ENCODE measurements at regions not wholly inside any gene's neighbourhood (a gene's known extent, or its start where the extent isn't known, plus 50 kb on each side); places are given as distances from the start of the nearest gene placed in this dataset.

- TF ChIP-seq POLR2A (IDR thresholded peaks at IDR 0.05; ENCODE audit: low read depth): no peak
- TF ChIP-seq EP300 (IDR thresholded peaks at IDR 0.05): no peak
Measured at GRCh38 chr9:108691614-108692013, 164.2 kb downstream of the ACTL7B start.
